A673 (cell line): ENCODE measurements at regions not wholly inside any gene's neighbourhood (a gene's known extent, or its start where the extent isn't known, plus 50 kb on each side); places are given as distances from the start of the nearest gene placed in this dataset.

ENCODE experiments used
- BruUV-seq: library from RNA; stranded (reverse); fragments of 400-500 nt; replicated peaks from 2 replicates; lab custom pipeline; 2021; lab: Mats Ljungman, UMichigan
- CTCF ChIA-PET: fragments of 300-600 bp; sonication (Branson Sonifier 250); formaldehyde crosslinking; loops from one replicate; lab custom pipeline; 2022; ENCODE audit warnings: antibody characterized with exemption; lab: Charles Lee
- POLR2A ChIA-PET: fragments of 300-600 bp; sonication (Branson Sonifier 250); formaldehyde crosslinking; loops from one replicate; lab custom pipeline; 2022; ENCODE audit warnings: antibody characterized with exemption; ENCODE audit not compliant: low non-redundant PET; lab: Charles Lee
- DNase-seq: peaks from one replicate; pipeline ENCODE4 v3.0.0-alpha.2; 2015; ENCODE audit warnings: low spot score
- H3K27ac ChIP-seq: fragments of 200-600 bp; sonication (generic); 2 replicates; pipeline ENCODE4 v1.5.1; 2016; ENCODE audit warnings: mixed run types, low read depth, mild to moderate bottlenecking, mixed read lengths, antibody characterized with exemption, low read length; ENCODE audit not compliant: poor library complexity, severe bottlenecking
- H3K27me3 ChIP-seq: fragments of 200-600 bp; sonication (generic); replicated peaks from 2 replicates; pipeline ENCODE4 v1.6.1; 2017; ENCODE audit warnings: mixed run types, low read depth, mild to moderate bottlenecking, mixed read lengths, antibody characterized with exemption, low read length; ENCODE audit not compliant: insufficient read depth, poor library complexity
- H3K36me3 ChIP-seq: fragments of 200-600 bp; sonication (generic); 2 replicates; pipeline ENCODE4 v1.6.1; 2016; ENCODE audit warnings: mixed run types, mild to moderate bottlenecking, mixed read lengths, antibody characterized with exemption, low read length; ENCODE audit not compliant: insufficient read depth, poor library complexity, severe bottlenecking
- H3K4me1 ChIP-seq: fragments of 200-600 bp; sonication (generic); 2 replicates; pipeline ENCODE4 v1.6.1; 2017; ENCODE audit warnings: mixed run types, mild to moderate bottlenecking, mixed read lengths, antibody characterized with exemption, low read length; ENCODE audit not compliant: insufficient read depth, poor library complexity, severe bottlenecking
- H3K4me3 ChIP-seq: fragments of 200-600 bp; sonication (generic); 2 replicates; pipeline ENCODE4 v1.5.1; 2016; ENCODE audit warnings: low read depth, mixed run types, mild to moderate bottlenecking, mixed read lengths, low read length; ENCODE audit not compliant: poor library complexity, severe bottlenecking
- H3K9me3 ChIP-seq: fragments of 200-600 bp; sonication (generic); 2 replicates; pipeline ENCODE4 v1.6.1; 2016; ENCODE audit warnings: mixed run types, low read depth, mild to moderate bottlenecking, mixed read lengths, antibody characterized with exemption, low read length; ENCODE audit not compliant: poor library complexity, severe bottlenecking
- EZH2 ChIP-seq: fragments of 200-600 bp; sonication (generic); IDR thresholded peaks from 2 replicates; pipeline ENCODE4 v1.6.1; 2017; ENCODE audit warnings: borderline replicate concordance, low read depth, mild to moderate bottlenecking, mixed read lengths, antibody characterized with exemption, low read length; ENCODE audit not compliant: poor library complexity, severe bottlenecking
- intact Hi-C: fragments of 100-400 bp; cut with micrococcal nuclease; formaldehyde crosslinking; loops from one replicate; pipeline ENCODE4 v1.10.0; 2022; ENCODE audit not compliant: unreplicated experiment
- TF ChIP-seq, protein P1 (sequence below): fragments of 300-800, 200-600 bp; sonication (generic); conservative IDR thresholded peaks from 2 replicates; pipeline ENCODE4 v1.5.1; 2017; ENCODE audit warnings: low read depth, mild to moderate bottlenecking, antibody characterized with exemption, low read length, moderate library complexity, mixed read lengths

DNA sequence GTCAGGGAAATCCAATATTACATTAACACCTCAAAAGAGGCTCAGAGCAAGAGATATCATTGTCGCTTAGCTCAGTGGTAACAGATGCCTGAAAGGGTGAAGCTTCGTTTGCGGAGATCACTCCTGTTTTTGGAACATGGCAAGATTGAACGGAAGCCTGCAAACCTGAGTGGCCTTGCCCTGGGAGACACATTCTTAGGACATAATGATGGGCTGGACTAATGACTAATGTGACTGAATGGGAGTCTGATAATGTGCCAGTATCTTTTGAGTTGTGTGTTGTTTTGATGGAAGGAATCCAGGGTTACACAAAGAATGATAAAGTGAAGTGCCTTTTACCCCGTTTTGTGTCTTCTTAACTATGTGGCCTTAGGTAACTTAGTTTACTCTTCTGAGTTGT, 109.3 kb upstream of the IFNG-AS1 start:
- DNase-seq, result no peak
- Histone ChIP-seq H3K4me1 (no peaks in the 10 kb centered on the region), H3K36me3 (no peaks in the 10 kb centered on the region), H3K9me3 (no peaks in the 10 kb centered on the region), H3K27me3 (peaks cover 10% of the 10 kb centered on the region), H3K4me3 (no peak overlapping the region), H3K27ac (no peak overlapping the region)
- intact Hi-C loops, result no loop called here
- TF ChIP-seq, protein P1, sequence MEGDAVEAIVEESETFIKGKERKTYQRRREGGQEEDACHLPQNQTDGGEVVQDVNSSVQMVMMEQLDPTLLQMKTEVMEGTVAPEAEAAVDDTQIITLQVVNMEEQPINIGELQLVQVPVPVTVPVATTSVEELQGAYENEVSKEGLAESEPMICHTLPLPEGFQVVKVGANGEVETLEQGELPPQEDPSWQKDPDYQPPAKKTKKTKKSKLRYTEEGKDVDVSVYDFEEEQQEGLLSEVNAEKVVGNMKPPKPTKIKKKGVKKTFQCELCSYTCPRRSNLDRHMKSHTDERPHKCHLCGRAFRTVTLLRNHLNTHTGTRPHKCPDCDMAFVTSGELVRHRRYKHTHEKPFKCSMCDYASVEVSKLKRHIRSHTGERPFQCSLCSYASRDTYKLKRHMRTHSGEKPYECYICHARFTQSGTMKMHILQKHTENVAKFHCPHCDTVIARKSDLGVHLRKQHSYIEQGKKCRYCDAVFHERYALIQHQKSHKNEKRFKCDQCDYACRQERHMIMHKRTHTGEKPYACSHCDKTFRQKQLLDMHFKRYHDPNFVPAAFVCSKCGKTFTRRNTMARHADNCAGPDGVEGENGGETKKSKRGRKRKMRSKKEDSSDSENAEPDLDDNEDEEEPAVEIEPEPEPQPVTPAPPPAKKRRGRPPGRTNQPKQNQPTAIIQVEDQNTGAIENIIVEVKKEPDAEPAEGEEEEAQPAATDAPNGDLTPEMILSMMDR, result no peak
- no peak for TF ChIP-seq EZH2
- POLR2A ChIA-PET, result no interaction called here
- BruUV-seq, result no TSS peak
- CTCF ChIA-PET, result no interaction called here

DNA sequence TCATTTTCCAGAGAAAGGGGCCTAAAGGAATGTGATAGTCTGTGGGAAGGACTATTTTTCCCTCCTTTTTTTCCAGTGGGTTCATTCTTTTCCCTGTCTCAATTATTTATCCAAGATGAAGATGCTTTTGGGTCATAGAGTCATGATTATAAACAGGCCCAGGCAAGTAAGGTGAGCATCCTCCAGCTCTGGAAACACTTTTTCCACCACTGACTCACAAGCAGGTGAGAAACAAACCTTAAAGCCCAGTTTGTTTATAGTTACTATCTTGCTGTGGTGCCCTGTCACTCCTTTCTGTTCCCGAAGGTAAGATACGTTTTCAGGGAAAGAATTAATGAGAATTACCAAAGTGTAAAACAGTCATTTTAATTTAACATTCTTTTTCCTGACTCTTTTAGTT, 107.7 kb upstream of the IFNG-AS1 start:
- DNase-seq, result no peak
- no peaks in the 10 kb centered on the region for H3K4me1 ChIP-seq
- H3K36me3 ChIP-seq, result no peaks in the 10 kb centered on the region
- intact Hi-C loops, result no loop called here
- no peaks in the 10 kb centered on the region for H3K9me3 ChIP-seq
- H3K27me3 ChIP-seq, result peaks cover 20% of the 10 kb centered on the region
- BruUV-seq, result no TSS peak
- no peak overlapping the region for H3K4me3 ChIP-seq
- H3K27ac ChIP-seq, result no peak overlapping the region
- ChIA-PET CTCF (no interaction called here), POLR2A (no interaction called here)
- TF ChIP-seq EZH2, result no peak
- TF ChIP-seq, protein P1, result no peak

DNA sequence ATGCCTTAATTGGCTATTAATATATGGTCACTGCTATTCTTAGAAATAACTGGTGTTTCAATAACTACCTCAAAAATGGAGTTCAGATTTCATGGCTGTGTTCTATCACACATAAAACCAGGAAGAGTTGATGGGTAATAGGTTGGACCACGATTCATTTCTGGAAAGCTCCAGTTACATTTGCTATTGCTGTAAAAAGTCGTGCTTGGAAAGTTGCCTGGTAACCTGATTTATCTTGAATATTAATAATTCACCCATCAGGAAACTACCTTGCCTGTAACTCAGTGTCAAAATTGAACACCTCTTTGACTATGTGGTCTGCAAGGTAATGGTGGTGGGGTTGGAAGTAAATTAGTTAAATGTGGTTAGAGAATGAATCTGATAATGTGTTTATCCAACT, 104.7 kb upstream of the IFNG-AS1 start:
- H3K9me3 ChIP-seq, result no peaks in the 10 kb centered on the region
- no peak overlapping the region for H3K4me3 ChIP-seq
- H3K4me1 ChIP-seq, result no peaks in the 10 kb centered on the region
- CTCF ChIA-PET, result no interaction called here
- intact Hi-C loops, result no loop called here
- POLR2A ChIA-PET, result no interaction called here
- no peaks in the 10 kb centered on the region for H3K36me3 ChIP-seq
- no TSS peak for BruUV-seq
- H3K27me3 ChIP-seq, result peaks cover 20% of the 10 kb centered on the region
- TF ChIP-seq, protein P1, result no peak
- TF ChIP-seq EZH2, result no peak
- DNase-seq, result no peak
- H3K27ac ChIP-seq, result no peak overlapping the region
